Right renal pelvis (tissue), 4 donors: ENCODE measurements at regions not wholly inside any gene's neighbourhood (a gene's known extent, or its start where the extent isn't known, plus 50 kb on each side); places are given as distances from the start of the nearest gene placed in this dataset.
"Not testable (repeated sequence)": the region's sequence is repeated elsewhere in the genome, so short reads cannot be mapped to it uniquely, and the experiment has no call there.

ENCODE experiments used
- DNase-seq, 4 donors: peaks; one replicate each; pipeline ENCODE4 v3.0.0-alpha.2; 2013; ENCODE audit warnings: low read depth in 4 of 4, low spot score in 3 of 4, missing footprints in 1 of 4

- DNase-seq: no peak
Measured at GRCh38 chr1:163562355-163562754, 240.6 kb downstream of the NUF2 start.

- no peak for DNase-seq
Measured at GRCh38 chr1:163565166-163565565, 243.4 kb downstream of the NUF2 start.

- DNase-seq: no peak
Measured at GRCh38 chr1:163570071-163570470, 248.3 kb downstream of the NUF2 start.

GRCh38 chr1:163571950-163572349 lies 250.2 kb downstream of the NUF2 start:
- no peak for DNase-seq

GRCh38 chr1:163574119-163574518 lies 252.4 kb downstream of the NUF2 start:
- DNase-seq: no peak

- DNase-seq: no peak
Measured at GRCh38 chr1:163580926-163581325, 259.2 kb downstream of the NUF2 start.

- DNase-seq: no peak
Measured at GRCh38 chr1:163583661-163584181, 262.0 kb downstream of the NUF2 start.

GRCh38 chr1:163585796-163586195 lies 264.0 kb downstream of the NUF2 start:
- no peak for DNase-seq

GRCh38 chr1:163588796-163589195 lies 267.0 kb downstream of the NUF2 start:
- DNase-seq: no peak

- DNase-seq: no peak
Measured at GRCh38 chr1:163589735-163590134, 268.0 kb downstream of the NUF2 start.

GRCh38 chr1:163591131-163591530 lies 269.4 kb downstream of the NUF2 start:
- DNase-seq: not testable (repeated sequence)

GRCh38 chr1:163592623-163593022 lies 270.9 kb downstream of the NUF2 start:
- DNase-seq: not testable (repeated sequence)

GRCh38 chr1:163596106-163596505 lies 274.4 kb downstream of the NUF2 start:
- DNase-seq: not testable (repeated sequence)

GRCh38 chr1:163596541-163597258 lies 274.9 kb downstream of the NUF2 start:
- peak in 2 of 4 donors; percentile 35 to 43 for DNase-seq

GRCh38 chr1:163604321-163604720 lies 282.6 kb downstream of the NUF2 start:
- no peak for DNase-seq

- DNase-seq: no peak
Measured at GRCh38 chr1:163604896-163605295, 283.1 kb downstream of the NUF2 start.

- no peak for DNase-seq
Measured at GRCh38 chr1:163608979-163609378, 287.2 kb downstream of the NUF2 start.

- no peak for DNase-seq
Measured at GRCh38 chr1:163609858-163610257, 288.1 kb downstream of the NUF2 start.

- no peak for DNase-seq
Measured at GRCh38 chr1:163610486-163610885, 288.7 kb downstream of the NUF2 start.

GRCh38 chr1:163614361-163614760 lies 292.6 kb downstream of the NUF2 start:
- no peak for DNase-seq

- DNase-seq: no peak
Measured at GRCh38 chr1:163628034-163628773, 306.4 kb downstream of the NUF2 start.

GRCh38 chr1:163632269-163632668 lies 310.5 kb downstream of the NUF2 start:
- no peak for DNase-seq
